Kidney (tissue), 13 donors: ENCODE measurements at regions not wholly inside any gene's neighbourhood (a gene's known extent, or its start where the extent isn't known, plus 50 kb on each side); places are given as distances from the start of the nearest gene placed in this dataset.

Experiments used
- DNase-seq, 5 donors: peaks; one replicate each; pipeline ENCODE4 v3.0.0-alpha.2; 2013 to 2020
- FAIRE-seq: peaks from 2 replicates; lab custom pipeline; 2012; peaks lifted over from hg19 to GRCh38; lab: Jason Lieb, UNC
- H3K27ac ChIP-seq, 2 donors: one replicate each; pipeline ENCODE4 v1.7.0; 2013; ENCODE audit warnings: low read depth in 2 of 2, low read length in 2 of 2, inconsistent platforms in 1 of 2
- H3K27me3 ChIP-seq: one replicate; pipeline ENCODE4 v1.7.1; 2013; ENCODE audit warnings: low read length, inconsistent platforms; ENCODE audit not compliant: control insufficient read depth, insufficient read depth
- H3K36me3 ChIP-seq, 3 donors: one replicate each; pipeline versions ENCODE4 v1.7.0 to v1.7.1; 2013; ENCODE audit warnings: low read length in 3 of 3, control low read depth in 1 of 3, inconsistent platforms in 1 of 3; ENCODE audit not compliant: insufficient read depth in 3 of 3, control insufficient read depth in 2 of 3
- H3K4me1 ChIP-seq, 3 donors: one replicate each; pipeline versions ENCODE4 v1.7.0 to v1.7.1; 2013; ENCODE audit warnings: low read length in 3 of 3, inconsistent platforms in 1 of 3, low read depth in 1 of 3; ENCODE audit not compliant: control insufficient read depth in 2 of 3, insufficient read depth in 2 of 3
- H3K4me3 ChIP-seq, 3 donors: one replicate each; pipeline versions ENCODE4 v1.7.0 to v1.8.1; 2013; ENCODE audit warnings: low read length in 3 of 3, control low read depth in 1 of 3, inconsistent platforms in 1 of 3
- H3K9ac ChIP-seq, 3 donors: one replicate each; pipeline versions ENCODE4 v1.7.0 to v1.7.1; 2013; ENCODE audit warnings: low read length in 3 of 3, control low read depth in 1 of 3, inconsistent platforms in 1 of 3
- H3K9me3 ChIP-seq, 3 donors: one replicate each; pipeline versions ENCODE4 v1.7.0 to v1.7.1; 2013; ENCODE audit warnings: low read length in 3 of 3, control low read depth in 1 of 3, inconsistent platforms in 1 of 3; ENCODE audit not compliant: control insufficient read depth in 2 of 3, insufficient read depth in 1 of 3
- intact Hi-C: fragments of 100-400 bp; cut with DNase I; formaldehyde crosslinking; loops from one replicate; pipeline ENCODE4 v1.11.1; 2022
- TF ChIP-seq, protein P1 (sequence below): IDR thresholded peaks from 3 replicates; pipeline ENCODE4 v1.5.1; 2012; ENCODE audit warnings: mild to moderate bottlenecking, moderate library complexity, borderline replicate concordance; ENCODE audit not compliant: insufficient read depth; ENCODE audit errors: extremely low read depth
- donor health status: control.
- donor health status: control.
- donor health status: control.
- donor health status: control.
- donor health status: control.
- donor health status: DM: yes; HTN: yes; CAD: no.
- donor health status: Normal renal cell carcinoma (clear cell type).

DNA sequence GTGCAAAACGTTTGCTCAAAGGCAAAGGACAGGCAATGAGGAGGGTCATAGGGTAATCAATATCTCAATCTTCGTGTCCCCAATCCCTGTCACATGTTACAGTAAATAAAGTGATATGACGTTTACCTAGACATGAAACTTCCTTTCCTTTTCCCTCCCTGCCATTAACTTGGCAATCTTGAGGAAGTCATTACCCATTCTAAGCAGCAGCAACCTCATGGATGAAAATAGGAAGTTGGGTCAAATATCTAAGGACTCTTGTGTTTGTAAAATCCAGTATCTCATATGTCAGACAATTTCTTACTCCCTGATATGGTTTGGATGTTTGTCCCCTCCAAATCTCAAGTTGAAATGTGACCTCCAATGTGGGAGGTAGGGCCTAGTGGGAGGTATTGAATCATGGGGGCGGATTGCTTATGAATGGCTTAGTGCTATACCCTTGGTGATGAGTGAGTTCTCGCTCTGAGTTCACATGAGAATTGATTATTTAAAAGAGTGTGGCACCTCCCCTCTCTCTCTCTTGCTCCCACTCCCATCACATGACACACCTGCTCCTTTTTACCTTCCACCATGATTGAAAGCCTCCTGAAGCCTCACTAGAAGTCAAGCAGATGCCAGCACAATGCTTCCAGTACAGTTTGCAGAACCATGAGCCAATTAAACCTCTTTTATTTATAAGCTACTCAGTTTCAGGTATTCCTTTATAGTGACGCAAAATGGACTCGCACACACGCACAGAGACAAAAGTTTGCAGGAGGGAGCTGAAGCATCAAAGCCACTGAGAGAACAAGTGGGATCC lies 545.9 kb upstream of the JARID2 start:
- Histone ChIP-seq H3K9me3 (peaks cover 0 to 2% (median 0%) of the 10 kb centered on the region in 3 donors), H3K27ac (no peak overlapping the region), H3K4me3 (no peak overlapping the region), H3K27me3 (no peaks in the 10 kb centered on the region), H3K9ac (no peak overlapping the region), H3K4me1 (no peaks in the 10 kb centered on the region), H3K36me3 (no peaks in the 10 kb centered on the region)
- intact Hi-C loops = no loop called here
- no peak for FAIRE-seq
- TF ChIP-seq, protein P1, sequence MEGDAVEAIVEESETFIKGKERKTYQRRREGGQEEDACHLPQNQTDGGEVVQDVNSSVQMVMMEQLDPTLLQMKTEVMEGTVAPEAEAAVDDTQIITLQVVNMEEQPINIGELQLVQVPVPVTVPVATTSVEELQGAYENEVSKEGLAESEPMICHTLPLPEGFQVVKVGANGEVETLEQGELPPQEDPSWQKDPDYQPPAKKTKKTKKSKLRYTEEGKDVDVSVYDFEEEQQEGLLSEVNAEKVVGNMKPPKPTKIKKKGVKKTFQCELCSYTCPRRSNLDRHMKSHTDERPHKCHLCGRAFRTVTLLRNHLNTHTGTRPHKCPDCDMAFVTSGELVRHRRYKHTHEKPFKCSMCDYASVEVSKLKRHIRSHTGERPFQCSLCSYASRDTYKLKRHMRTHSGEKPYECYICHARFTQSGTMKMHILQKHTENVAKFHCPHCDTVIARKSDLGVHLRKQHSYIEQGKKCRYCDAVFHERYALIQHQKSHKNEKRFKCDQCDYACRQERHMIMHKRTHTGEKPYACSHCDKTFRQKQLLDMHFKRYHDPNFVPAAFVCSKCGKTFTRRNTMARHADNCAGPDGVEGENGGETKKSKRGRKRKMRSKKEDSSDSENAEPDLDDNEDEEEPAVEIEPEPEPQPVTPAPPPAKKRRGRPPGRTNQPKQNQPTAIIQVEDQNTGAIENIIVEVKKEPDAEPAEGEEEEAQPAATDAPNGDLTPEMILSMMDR = no peak
- no peak for DNase-seq

DNA sequence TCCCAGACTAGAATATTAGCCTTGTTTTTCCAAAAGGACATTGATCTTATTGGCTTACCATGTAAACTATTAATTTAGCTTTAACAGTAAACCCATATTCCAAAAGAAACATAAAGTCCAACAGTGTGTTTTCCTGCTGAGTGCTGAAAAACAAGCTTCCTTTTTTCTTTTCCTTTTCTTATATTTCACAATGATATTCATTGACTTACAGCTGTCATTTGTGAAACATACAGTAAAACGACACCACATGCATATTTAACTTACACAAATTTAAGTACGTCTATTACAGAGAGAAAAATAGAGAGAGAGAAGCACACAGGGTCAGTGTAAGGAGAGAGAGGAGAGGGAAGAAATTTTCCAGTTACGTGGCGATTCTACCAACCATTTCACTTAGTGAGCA lies 543.9 kb upstream of the JARID2 start:
- no peak for FAIRE-seq

DNA sequence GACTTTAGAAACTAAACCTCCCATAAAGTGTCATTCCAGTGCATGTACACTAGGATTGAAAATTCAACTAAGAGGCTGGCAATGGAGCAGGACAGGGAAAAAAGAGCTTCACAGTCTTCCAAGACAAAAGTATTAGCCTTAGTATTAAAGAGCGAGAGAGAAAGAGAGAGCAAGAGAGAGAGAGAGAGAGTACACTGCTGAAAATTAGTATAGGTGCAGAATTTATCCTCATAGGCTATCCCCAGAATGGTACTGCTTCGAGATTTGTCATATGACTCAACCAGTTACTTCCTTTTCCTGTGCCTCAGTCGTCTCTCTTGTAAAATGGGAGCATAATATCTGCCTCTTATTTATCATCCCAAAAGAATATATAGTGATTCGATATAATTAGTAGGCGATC lies 543.2 kb upstream of the JARID2 start:
- TF ChIP-seq, protein P1 = no peak
- FAIRE-seq (no peak), DNase-seq (no peak)
- no peak overlapping the region for H3K9ac ChIP-seq
- no peak overlapping the region for H3K27ac ChIP-seq
- H3K9me3 ChIP-seq = peaks cover 0 to 2% (median 0%) of the 10 kb centered on the region in 3 donors
- H3K4me3 ChIP-seq = no peak overlapping the region
- intact Hi-C loops = no loop called here
- no peaks in the 10 kb centered on the region for H3K36me3 ChIP-seq
- H3K4me1 ChIP-seq = no peaks in the 10 kb centered on the region
- no peaks in the 10 kb centered on the region for H3K27me3 ChIP-seq

More for the DNA sequence above, 543.9 kb upstream of the JARID2 start:
- Histone ChIP-seq H3K4me3 (no peak overlapping the region), H3K9me3 (peaks cover 0 to 2% (median 0%) of the 10 kb centered on the region in 3 donors), H3K4me1 (no peaks in the 10 kb centered on the region), H3K36me3 (no peaks in the 10 kb centered on the region), H3K27ac (no peak overlapping the region), H3K9ac (no peak overlapping the region), H3K27me3 (no peaks in the 10 kb centered on the region)
- intact Hi-C loops = no loop called here
- TF ChIP-seq, protein P1 = no peak
- DNase-seq = no peak
